SIG-M5 treated with dmso at 0.1 percent for 504 hours (cell line): ENCODE measurements at regions not wholly inside any gene's neighbourhood (a gene's known extent, or its start where the extent isn't known, plus 50 kb on each side); places are given as distances from the start of the nearest gene placed in this dataset.
"Not testable (repeated sequence)": the region's sequence is repeated elsewhere in the genome, so short reads cannot be mapped to it uniquely, and the experiment has no call there.

Source experiments
- DNase-seq: peaks from one replicate; lab custom pipeline; 2025; ENCODE audit not compliant: unreplicated experiment; lab: John Stamatoyannopoulos, UW

- no peak for DNase-seq
Measured at GRCh38 chr2:43004879-43005244, 212.5 kb upstream of the HAAO start.

- not testable (repeated sequence) for DNase-seq
Measured at GRCh38 chr2:43004126-43004865, 211.9 kb upstream of the HAAO start.

- no peak for DNase-seq
Measured at GRCh38 chr2:43003702-43004101, 211.3 kb upstream of the HAAO start.

GRCh38 chr2:43001787-43002468 is 209.5 kb upstream of the HAAO start:
- no peak for DNase-seq

GRCh38 chr2:43001055-43001378 is 208.6 kb upstream of the HAAO start:
- DNase-seq: no peak

GRCh38 chr2:43000242-43001054 is 208.1 kb upstream of the HAAO start:
- DNase-seq: no peak

GRCh38 chr2:42999856-43000241 is 207.5 kb upstream of the HAAO start:
- no peak for DNase-seq

- DNase-seq: no peak
Measured at GRCh38 chr2:42999391-42999841, 207.0 kb upstream of the HAAO start.

- DNase-seq: no peak
Measured at GRCh38 chr2:42998721-42999120, 206.3 kb upstream of the HAAO start.

- DNase-seq: no peak
Measured at GRCh38 chr2:42996528-42996927, 204.1 kb upstream of the HAAO start.

- DNase-seq: no peak
Measured at GRCh38 chr2:42995752-42996422, 203.5 kb upstream of the HAAO start.

GRCh38 chr2:42989283-42990081 is 197.1 kb upstream of the HAAO start:
- not testable (repeated sequence) for DNase-seq

GRCh38 chr2:42988055-42988454 is 195.7 kb upstream of the HAAO start:
- DNase-seq: not testable (repeated sequence)

GRCh38 chr2:42987112-42987922 is 194.9 kb upstream of the HAAO start:
- DNase-seq: no peak

- no peak for DNase-seq
Measured at GRCh38 chr2:42984617-42985016, 192.2 kb upstream of the HAAO start.

GRCh38 chr2:42984081-42984480 is 191.7 kb upstream of the HAAO start:
- DNase-seq: no peak

- no peak for DNase-seq
Measured at GRCh38 chr2:42980764-42981416, 188.5 kb upstream of the HAAO start.

- DNase-seq: no peak
Measured at GRCh38 chr2:42979870-42980763, 187.7 kb upstream of the HAAO start.
